HepG2 (cell line): ENCODE measurements at regions not wholly inside any gene's neighbourhood (a gene's known extent, or its start where the extent isn't known, plus 50 kb on each side); places are given as distances from the start of the nearest gene placed in this dataset.

ENCODE experiments used
- ATAC-seq: fragments of 200-7000 bp; cut with Tn5 transposase; 3 replicates; pipeline ENCODE4 v1.9.1; 2020; ENCODE audit warnings: mild to moderate bottlenecking, moderate library complexity
- BruUV-seq: library from RNA; stranded (reverse); fragments of 400-500 nt; replicated peaks from 2 replicates; lab custom pipeline; 2021; lab: Mats Ljungman, UMichigan
- CTCF ChIA-PET: fragments of 300-600 bp; formaldehyde crosslinking; extraction: SDS; loops from one replicate; lab custom pipeline; 2021; ENCODE audit warnings: low total read pairs, inconsistent platforms, low intra/inter-chr PET ratio; lab: Yijun Ruan, JAX
- POLR2A ChIA-PET: fragments of 350-600 bp; sonication (Branson Sonifier 250); formaldehyde crosslinking; loops from one replicate; lab custom pipeline; 2020; ENCODE audit warnings: antibody characterized with exemption, inconsistent platforms; lab: Yijun Ruan, JAX
- DNase-seq: peaks from one replicate; pipeline ENCODE4 v3.0.0-alpha.2; 2015; ENCODE audit warnings: low spot score
- FAIRE-seq: peaks from 3 replicates; lab custom pipeline; 2011; peaks lifted over from hg19 to GRCh38; lab: Jason Lieb, UNC
- H2AFZ ChIP-seq: one replicate; pipeline ENCODE4 v1.6.1; 2011; ENCODE audit warnings: low read length, inconsistent platforms
- H3K27ac ChIP-seq: fragments of 300-600 bp; 3 replicates; pipeline ENCODE4 v1.8.0; 2011; ENCODE audit warnings: mixed run types, mild to moderate bottlenecking, mixed read lengths, low read length, inconsistent platforms; ENCODE audit not compliant: insufficient read depth; ENCODE audit errors: extremely low read length
- H3K27me3 ChIP-seq, 2 experiments: fragments of 200-600 bp in 1 of 2; 2 replicates in 1 of 2; 3 replicates in 1 of 2; pipeline versions ENCODE4 v1.6.0 to v1.8.0; 2011; ENCODE audit warnings: low read length in 2 of 2, mild to moderate bottlenecking in 2 of 2, moderate library complexity in 2 of 2, inconsistent platforms in 1 of 2; ENCODE audit not compliant: insufficient read depth in 2 of 2, control insufficient read depth in 1 of 2
- H3K36me3 ChIP-seq, 2 experiments: fragments of 200-600 bp in 1 of 2; replicated peaks in 1 of 2; 2 replicates in 1 of 2; 3 replicates in 1 of 2; pipeline versions ENCODE4 v1.5.1 to v1.8.0; 2011; ENCODE audit warnings: low read length in 2 of 2, inconsistent platforms in 1 of 2; ENCODE audit not compliant: insufficient read depth in 2 of 2, control insufficient read depth in 1 of 2
- H3K4me1 ChIP-seq: 2 replicates; pipeline ENCODE4 v1.5.1; 2012; ENCODE audit warnings: low read length, inconsistent platforms; ENCODE audit not compliant: insufficient read depth
- H3K4me2 ChIP-seq: 2 replicates; pipeline ENCODE4 v1.6.0; 2011; ENCODE audit warnings: low read depth, low read length, inconsistent platforms
- H3K4me3 ChIP-seq, 3 experiments: fragments of 200-600 bp in 1 of 3; sonication (generic), shearing (Covaris generic) in 1 of 3; replicated peaks in 1 of 3; 2 replicates each; pipeline ENCODE4 v1.5.1; 2011 to 2016; ENCODE audit warnings: low read length in 3 of 3, inconsistent platforms in 2 of 3, low read depth in 2 of 3, mild to moderate bottlenecking in 2 of 3, control low read depth in 1 of 3, mixed read lengths in 1 of 3; ENCODE audit not compliant: insufficient read depth in 1 of 3
- H3K79me2 ChIP-seq: one replicate; pipeline ENCODE4 v1.6.1; 2011; ENCODE audit warnings: low read length, inconsistent platforms; ENCODE audit not compliant: insufficient read depth
- H3K9ac ChIP-seq: 2 replicates; pipeline ENCODE4 v1.6.0; 2011; ENCODE audit warnings: mild to moderate bottlenecking, low read depth, low read length, inconsistent platforms; ENCODE audit not compliant: insufficient read depth
- H3K9me3 ChIP-seq: 2 replicates; pipeline ENCODE4 v1.5.1; 2012; ENCODE audit warnings: mild to moderate bottlenecking, low read length
- H4K20me1 ChIP-seq: 2 replicates; pipeline ENCODE4 v1.6.0; 2011; ENCODE audit warnings: inconsistent platforms, mild to moderate bottlenecking, low read length, moderate library complexity; ENCODE audit not compliant: insufficient read depth
- MAFF ChIP-seq: IDR thresholded peaks from 2 replicates; pipeline ENCODE4 v1.6.1; 2011; ENCODE audit warnings: low read depth, low read length, improper control_type of control experiment
- MAFK ChIP-seq, 2 experiments: IDR thresholded peaks in 1 of 2; conservative IDR thresholded peaks in 1 of 2; 2 replicates each; pipeline ENCODE4 v1.6.1; 2011; ENCODE audit warnings: improper control_type of control experiment in 2 of 2, low read length in 2 of 2
- MTF1 ChIP-seq: sonication (generic); formaldehyde crosslinking; IDR thresholded peaks from 2 replicates; pipeline ENCODE4 v1.5.0; 2020; ENCODE audit warnings: missing genetic modification reagents
- MYPOP ChIP-seq: sonication (generic); formaldehyde crosslinking; IDR thresholded peaks from 2 replicates; pipeline ENCODE4 v1.8.1; 2023; ENCODE audit warnings: mild to moderate bottlenecking, moderate library complexity, missing genetic modification reagents
- ZSCAN5A ChIP-seq: sonication (generic); formaldehyde crosslinking; IDR thresholded peaks from 2 replicates; pipeline ENCODE4 v1.8.0; 2022; ENCODE audit warnings: mild to moderate bottlenecking, missing genetic modification reagents, borderline replicate concordance
- WGBS: methylation state at CpG from one replicate; pipeline ENCODE4 v1.1.6; 2017; ENCODE audit warnings: low lambda C conversion rate; 5-methylcytosine and 5-hydroxymethylcytosine counted together
- in situ Hi-C: cut with HindIII; loops from 2 replicates; pipeline ENCODE4 v1.10.0; 2017; ENCODE audit warnings: low pct_unique_long_range_greater_than_20kb; ENCODE audit not compliant: extremely low pct_ligation_motif_present
- intact Hi-C: fragments of 100-400 bp; cut with micrococcal nuclease; formaldehyde crosslinking; loops from one replicate; pipeline ENCODE4 v1.10.0; 2022; ENCODE audit not compliant: unreplicated experiment

GRCh38 chr4:82045267-82045666, 328.5 kb downstream of the HNRNPD start:
- no peaks in the 10 kb centered on the region for H4K20me1 ChIP-seq
- TF ChIP-seq MAFF (0 out of 2 replicates have a peak, but pooled peaks have one; percentile 41), MTF1 (no peak), MAFK (conservative IDR thresholded peaks at IDR 0.05 in 1 of 2, IDR thresholded peaks at IDR 0.05 in 1 of 2; ENCODE audit: low read length in 2 of 2) (peak; percentile 40 to 72; a peak in 2 of 4 replicates)
- H3K9ac ChIP-seq = no peak overlapping the region
- H3K4me2 ChIP-seq = no peak overlapping the region
- BruUV-seq = no TSS peak
- H3K79me2 ChIP-seq = no peaks in the 10 kb centered on the region
- ChIA-PET POLR2A (no interaction called here), CTCF (no interaction called here)
- peaks cover 4 to 39% of the 10 kb centered on the region in 2 experiments; a peak in 3 of 5 replicates for H3K27me3 ChIP-seq
- no peak overlapping the region for H3K27ac ChIP-seq
- DNase-seq (no peak), ATAC-seq (no peak), FAIRE-seq (no peak)
- no peaks in the 10 kb centered on the region for H3K36me3 ChIP-seq
- WGBS = 11% methylated on average over 5 of the region's 5 CpGs
- H3K4me1 ChIP-seq = peaks cover 12% of the 10 kb centered on the region
- intact Hi-C loops = no loop called here
- no peaks in the 10 kb centered on the region for H3K9me3 ChIP-seq
- in situ Hi-C loops = no loop called here
- no peak overlapping the region for H2AFZ ChIP-seq
- no peak overlapping the region for H3K4me3 ChIP-seq

GRCh38 chr4:82044141-82044993, 329.4 kb downstream of the HNRNPD start:
- ATAC-seq = peak; percentile 59
- ChIA-PET CTCF (no interaction called here), POLR2A (no interaction called here)
- no peaks in the 10 kb centered on the region for H3K36me3 ChIP-seq
- H3K79me2 ChIP-seq = no peaks in the 10 kb centered on the region
- peak overlapping the region; percentile 45; the same call in 1 of the 2 replicates for H3K4me2 ChIP-seq
- peaks cover 12% of the 10 kb centered on the region for H3K4me1 ChIP-seq
- H3K9ac ChIP-seq = no peak overlapping the region
- peak overlapping the region in 1 of 3 experiments; percentile 23; a peak in 1 of 6 replicates for H3K4me3 ChIP-seq
- intact Hi-C loops = loop anchor here (5.0 kb wide), 1 partner anchor 127 kb away; no protein-coding TSS in a partner anchor
- H2AFZ ChIP-seq = no peak overlapping the region
- no TSS peak for BruUV-seq
- FAIRE-seq = no peak
- H3K27me3 ChIP-seq = peaks cover 4 to 39% of the 10 kb centered on the region in 2 experiments; a peak in 3 of 5 replicates
- WGBS = 2% methylated on average over 20 of the region's 75 CpGs
- in situ Hi-C loops = no loop called here
- TF ChIP-seq ZSCAN5A (CRISPR knock-in tag) (no peak), MYPOP (CRISPR knock-in tag) (0 out of 2 replicates have a peak, but pooled peaks have one; percentile 54)
- no peak overlapping the region for H3K27ac ChIP-seq
- no peaks in the 10 kb centered on the region for H4K20me1 ChIP-seq
- no peak for DNase-seq
- no peaks in the 10 kb centered on the region for H3K9me3 ChIP-seq
